HepG2 (cell line): ENCODE measurements at regions not wholly inside any gene's neighbourhood (a gene's known extent, or its start where the extent isn't known, plus 50 kb on each side); places are given as distances from the start of the nearest gene placed in this dataset.

Source experiments
- CHD4 ChIP-seq: fragments of 200-600 bp; sonication (generic); IDR thresholded peaks from 2 replicates; pipeline ENCODE4 v1.7.0; 2017; ENCODE audit warnings: mild to moderate bottlenecking, low read length, borderline replicate concordance
- DNMT3B ChIP-seq: conservative IDR thresholded peaks from 2 replicates; pipeline ENCODE4 v1.6.1; 2016; ENCODE audit warnings: missing biosample characterization, control low read depth
- HIVEP1 ChIP-seq: sonication (generic); formaldehyde crosslinking; IDR thresholded peaks from 2 replicates; pipeline ENCODE4 v1.4.0; 2020; ENCODE audit warnings: mild to moderate bottlenecking, missing genetic modification reagents
- RELA ChIP-seq: sonication (generic); formaldehyde crosslinking; IDR thresholded peaks from 2 replicates; pipeline ENCODE4 v1.4.0; 2020; ENCODE audit warnings: missing genetic modification reagents
- ZFP1 ChIP-seq: IDR thresholded peaks from 2 replicates; pipeline ENCODE4 v1.6.1; 2016
- ZNF432 ChIP-seq: sonication (generic); formaldehyde crosslinking; IDR thresholded peaks from 2 replicates; pipeline ENCODE4 v1.5.0; 2020; ENCODE audit warnings: missing genetic modification reagents, mild to moderate bottlenecking, borderline replicate concordance
- ZNF619 ChIP-seq: sonication (generic); formaldehyde crosslinking; IDR thresholded peaks from 2 replicates; pipeline ENCODE4 v1.4.0; 2020; ENCODE audit warnings: mild to moderate bottlenecking, missing genetic modification reagents
- ZNF674 ChIP-seq: sonication (generic); formaldehyde crosslinking; IDR thresholded peaks from 2 replicates; pipeline ENCODE4 v1.5.0; 2020; ENCODE audit warnings: low read depth, mild to moderate bottlenecking, missing genetic modification reagents
- ZNF891 ChIP-seq: sonication (generic); formaldehyde crosslinking; IDR thresholded peaks from 2 replicates; pipeline ENCODE4 v1.5.0; 2020; ENCODE audit warnings: mild to moderate bottlenecking, missing genetic modification reagents
- TF ChIP-seq, protein P1 (sequence below): sonication (generic); formaldehyde crosslinking; IDR thresholded peaks from 2 replicates; pipeline ENCODE4 v1.5.1; 2020; ENCODE audit warnings: mild to moderate bottlenecking, missing genetic modification reagents, borderline replicate concordance
- TF ChIP-seq, protein P2 (sequence below): IDR thresholded peaks from 2 replicates; pipeline ENCODE4 v1.6.1; 2012; ENCODE audit warnings: low read length, improper control_type of control experiment
- TF ChIP-seq, protein P3 (sequence below): sonication (generic); formaldehyde crosslinking; IDR thresholded peaks from 2 replicates; pipeline ENCODE4 v1.8.1; 2023; ENCODE audit warnings: mild to moderate bottlenecking, missing genetic modification reagents
- TF ChIP-seq, protein P4 (sequence below): sonication (generic); formaldehyde crosslinking; conservative IDR thresholded peaks from 2 replicates; pipeline ENCODE4 v1.4.0; 2020; ENCODE audit warnings: mild to moderate bottlenecking, missing genetic modification reagents, moderate library complexity
- TF ChIP-seq, protein P5 (sequence below): sonication (generic); formaldehyde crosslinking; IDR thresholded peaks from 2 replicates; pipeline ENCODE4 v1.8.0; 2022; ENCODE audit warnings: missing genetic modification reagents, mild to moderate bottlenecking, inconsistent platforms, borderline replicate concordance

DNA sequence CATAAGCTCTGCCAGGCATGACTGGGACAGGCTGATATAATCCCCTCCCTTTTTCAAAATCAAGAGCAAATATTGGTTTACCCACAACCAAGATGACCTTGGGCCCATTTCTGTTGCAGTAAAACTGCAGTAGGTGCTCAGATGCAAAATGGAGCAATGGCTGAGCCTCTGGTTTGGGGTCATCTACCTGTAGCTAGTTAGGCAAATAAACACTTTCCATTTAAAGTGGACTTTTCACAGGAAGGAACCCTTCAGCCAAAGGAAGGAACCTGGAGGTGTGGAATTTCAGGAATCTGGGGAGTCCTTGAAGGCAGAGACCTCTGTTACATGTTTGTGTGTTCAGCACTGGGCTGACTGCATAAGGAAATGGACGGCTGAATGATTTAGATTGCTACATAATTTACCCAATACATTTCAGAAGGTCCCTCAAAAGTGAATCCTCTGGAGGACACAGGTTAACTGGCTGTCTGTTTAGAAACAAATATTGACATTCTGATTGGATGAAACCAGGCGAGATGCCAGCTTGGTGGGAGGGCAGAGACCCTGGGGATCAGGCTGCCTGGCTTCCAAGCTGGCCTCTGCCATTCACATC, 170.1 kb upstream of the ZNF618 start (continued):
- TF ChIP-seq, protein P1, sequence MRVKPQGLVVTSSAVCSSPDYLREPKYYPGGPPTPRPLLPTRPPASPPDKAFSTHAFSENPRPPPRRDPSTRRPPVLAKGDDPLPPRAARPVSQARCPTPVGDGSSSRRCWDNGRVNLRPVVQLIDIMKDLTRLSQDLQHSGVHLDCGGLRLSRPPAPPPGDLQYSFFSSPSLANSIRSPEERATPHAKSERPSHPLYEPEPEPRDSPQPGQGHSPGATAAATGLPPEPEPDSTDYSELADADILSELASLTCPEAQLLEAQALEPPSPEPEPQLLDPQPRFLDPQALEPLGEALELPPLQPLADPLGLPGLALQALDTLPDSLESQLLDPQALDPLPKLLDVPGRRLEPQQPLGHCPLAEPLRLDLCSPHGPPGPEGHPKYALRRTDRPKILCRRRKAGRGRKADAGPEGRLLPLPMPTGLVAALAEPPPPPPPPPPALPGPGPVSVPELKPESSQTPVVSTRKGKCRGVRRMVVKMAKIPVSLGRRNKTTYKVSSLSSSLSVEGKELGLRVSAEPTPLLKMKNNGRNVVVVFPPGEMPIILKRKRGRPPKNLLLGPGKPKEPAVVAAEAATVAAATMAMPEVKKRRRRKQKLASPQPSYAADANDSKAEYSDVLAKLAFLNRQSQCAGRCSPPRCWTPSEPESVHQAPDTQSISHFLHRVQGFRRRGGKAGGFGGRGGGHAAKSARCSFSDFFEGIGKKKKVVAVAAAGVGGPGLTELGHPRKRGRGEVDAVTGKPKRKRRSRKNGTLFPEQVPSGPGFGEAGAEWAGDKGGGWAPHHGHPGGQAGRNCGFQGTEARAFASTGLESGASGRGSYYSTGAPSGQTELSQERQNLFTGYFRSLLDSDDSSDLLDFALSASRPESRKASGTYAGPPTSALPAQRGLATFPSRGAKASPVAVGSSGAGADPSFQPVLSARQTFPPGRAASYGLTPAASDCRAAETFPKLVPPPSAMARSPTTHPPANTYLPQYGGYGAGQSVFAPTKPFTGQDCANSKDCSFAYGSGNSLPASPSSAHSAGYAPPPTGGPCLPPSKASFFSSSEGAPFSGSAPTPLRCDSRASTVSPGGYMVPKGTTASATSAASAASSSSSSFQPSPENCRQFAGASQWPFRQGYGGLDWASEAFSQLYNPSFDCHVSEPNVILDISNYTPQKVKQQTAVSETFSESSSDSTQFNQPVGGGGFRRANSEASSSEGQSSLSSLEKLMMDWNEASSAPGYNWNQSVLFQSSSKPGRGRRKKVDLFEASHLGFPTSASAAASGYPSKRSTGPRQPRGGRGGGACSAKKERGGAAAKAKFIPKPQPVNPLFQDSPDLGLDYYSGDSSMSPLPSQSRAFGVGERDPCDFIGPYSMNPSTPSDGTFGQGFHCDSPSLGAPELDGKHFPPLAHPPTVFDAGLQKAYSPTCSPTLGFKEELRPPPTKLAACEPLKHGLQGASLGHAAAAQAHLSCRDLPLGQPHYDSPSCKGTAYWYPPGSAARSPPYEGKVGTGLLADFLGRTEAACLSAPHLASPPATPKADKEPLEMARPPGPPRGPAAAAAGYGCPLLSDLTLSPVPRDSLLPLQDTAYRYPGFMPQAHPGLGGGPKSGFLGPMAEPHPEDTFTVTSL (CRISPR knock-in tag) = peak; percentile 52; the same call in 1 of the 2 replicates
- TF ChIP-seq HIVEP1 (CRISPR knock-in tag) = no peak
- no peak for TF ChIP-seq ZNF674
- TF ChIP-seq, protein P2, sequence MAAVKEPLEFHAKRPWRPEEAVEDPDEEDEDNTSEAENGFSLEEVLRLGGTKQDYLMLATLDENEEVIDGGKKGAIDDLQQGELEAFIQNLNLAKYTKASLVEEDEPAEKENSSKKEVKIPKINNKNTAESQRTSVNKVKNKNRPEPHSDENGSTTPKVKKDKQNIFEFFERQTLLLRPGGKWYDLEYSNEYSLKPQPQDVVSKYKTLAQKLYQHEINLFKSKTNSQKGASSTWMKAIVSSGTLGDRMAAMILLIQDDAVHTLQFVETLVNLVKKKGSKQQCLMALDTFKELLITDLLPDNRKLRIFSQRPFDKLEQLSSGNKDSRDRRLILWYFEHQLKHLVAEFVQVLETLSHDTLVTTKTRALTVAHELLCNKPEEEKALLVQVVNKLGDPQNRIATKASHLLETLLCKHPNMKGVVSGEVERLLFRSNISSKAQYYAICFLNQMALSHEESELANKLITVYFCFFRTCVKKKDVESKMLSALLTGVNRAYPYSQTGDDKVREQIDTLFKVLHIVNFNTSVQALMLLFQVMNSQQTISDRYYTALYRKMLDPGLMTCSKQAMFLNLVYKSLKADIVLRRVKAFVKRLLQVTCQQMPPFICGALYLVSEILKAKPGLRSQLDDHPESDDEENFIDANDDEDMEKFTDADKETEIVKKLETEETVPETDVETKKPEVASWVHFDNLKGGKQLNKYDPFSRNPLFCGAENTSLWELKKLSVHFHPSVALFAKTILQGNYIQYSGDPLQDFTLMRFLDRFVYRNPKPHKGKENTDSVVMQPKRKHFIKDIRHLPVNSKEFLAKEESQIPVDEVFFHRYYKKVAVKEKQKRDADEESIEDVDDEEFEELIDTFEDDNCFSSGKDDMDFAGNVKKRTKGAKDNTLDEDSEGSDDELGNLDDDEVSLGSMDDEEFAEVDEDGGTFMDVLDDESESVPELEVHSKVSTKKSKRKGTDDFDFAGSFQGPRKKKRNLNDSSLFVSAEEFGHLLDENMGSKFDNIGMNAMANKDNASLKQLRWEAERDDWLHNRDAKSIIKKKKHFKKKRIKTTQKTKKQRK = no peak
- TF ChIP-seq, protein P3, sequence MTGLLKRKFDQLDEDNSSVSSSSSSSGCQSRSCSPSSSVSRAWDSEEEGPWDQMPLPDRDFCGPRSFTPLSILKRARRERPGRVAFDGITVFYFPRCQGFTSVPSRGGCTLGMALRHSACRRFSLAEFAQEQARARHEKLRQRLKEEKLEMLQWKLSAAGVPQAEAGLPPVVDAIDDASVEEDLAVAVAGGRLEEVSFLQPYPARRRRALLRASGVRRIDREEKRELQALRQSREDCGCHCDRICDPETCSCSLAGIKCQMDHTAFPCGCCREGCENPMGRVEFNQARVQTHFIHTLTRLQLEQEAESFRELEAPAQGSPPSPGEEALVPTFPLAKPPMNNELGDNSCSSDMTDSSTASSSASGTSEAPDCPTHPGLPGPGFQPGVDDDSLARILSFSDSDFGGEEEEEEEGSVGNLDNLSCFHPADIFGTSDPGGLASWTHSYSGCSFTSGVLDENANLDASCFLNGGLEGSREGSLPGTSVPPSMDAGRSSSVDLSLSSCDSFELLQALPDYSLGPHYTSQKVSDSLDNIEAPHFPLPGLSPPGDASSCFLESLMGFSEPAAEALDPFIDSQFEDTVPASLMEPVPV (CRISPR knock-in tag) = no peak
- no peak for TF ChIP-seq ZNF432
- no peak for TF ChIP-seq ZNF619 (CRISPR knock-in tag)
- TF ChIP-seq, protein P4, sequence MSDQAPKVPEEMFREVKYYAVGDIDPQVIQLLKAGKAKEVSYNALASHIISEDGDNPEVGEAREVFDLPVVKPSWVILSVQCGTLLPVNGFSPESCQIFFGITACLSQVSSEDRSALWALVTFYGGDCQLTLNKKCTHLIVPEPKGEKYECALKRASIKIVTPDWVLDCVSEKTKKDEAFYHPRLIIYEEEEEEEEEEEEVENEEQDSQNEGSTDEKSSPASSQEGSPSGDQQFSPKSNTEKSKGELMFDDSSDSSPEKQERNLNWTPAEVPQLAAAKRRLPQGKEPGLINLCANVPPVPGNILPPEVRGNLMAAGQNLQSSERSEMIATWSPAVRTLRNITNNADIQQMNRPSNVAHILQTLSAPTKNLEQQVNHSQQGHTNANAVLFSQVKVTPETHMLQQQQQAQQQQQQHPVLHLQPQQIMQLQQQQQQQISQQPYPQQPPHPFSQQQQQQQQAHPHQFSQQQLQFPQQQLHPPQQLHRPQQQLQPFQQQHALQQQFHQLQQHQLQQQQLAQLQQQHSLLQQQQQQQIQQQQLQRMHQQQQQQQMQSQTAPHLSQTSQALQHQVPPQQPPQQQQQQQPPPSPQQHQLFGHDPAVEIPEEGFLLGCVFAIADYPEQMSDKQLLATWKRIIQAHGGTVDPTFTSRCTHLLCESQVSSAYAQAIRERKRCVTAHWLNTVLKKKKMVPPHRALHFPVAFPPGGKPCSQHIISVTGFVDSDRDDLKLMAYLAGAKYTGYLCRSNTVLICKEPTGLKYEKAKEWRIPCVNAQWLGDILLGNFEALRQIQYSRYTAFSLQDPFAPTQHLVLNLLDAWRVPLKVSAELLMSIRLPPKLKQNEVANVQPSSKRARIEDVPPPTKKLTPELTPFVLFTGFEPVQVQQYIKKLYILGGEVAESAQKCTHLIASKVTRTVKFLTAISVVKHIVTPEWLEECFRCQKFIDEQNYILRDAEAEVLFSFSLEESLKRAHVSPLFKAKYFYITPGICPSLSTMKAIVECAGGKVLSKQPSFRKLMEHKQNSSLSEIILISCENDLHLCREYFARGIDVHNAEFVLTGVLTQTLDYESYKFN = peak; percentile 79
- TF ChIP-seq RELA (CRISPR knock-in tag) = no peak
- no peak for TF ChIP-seq DNMT3B
- peak; percentile 75; the same call in 1 of the 2 replicates for TF ChIP-seq CHD4
- TF ChIP-seq, protein P5, sequence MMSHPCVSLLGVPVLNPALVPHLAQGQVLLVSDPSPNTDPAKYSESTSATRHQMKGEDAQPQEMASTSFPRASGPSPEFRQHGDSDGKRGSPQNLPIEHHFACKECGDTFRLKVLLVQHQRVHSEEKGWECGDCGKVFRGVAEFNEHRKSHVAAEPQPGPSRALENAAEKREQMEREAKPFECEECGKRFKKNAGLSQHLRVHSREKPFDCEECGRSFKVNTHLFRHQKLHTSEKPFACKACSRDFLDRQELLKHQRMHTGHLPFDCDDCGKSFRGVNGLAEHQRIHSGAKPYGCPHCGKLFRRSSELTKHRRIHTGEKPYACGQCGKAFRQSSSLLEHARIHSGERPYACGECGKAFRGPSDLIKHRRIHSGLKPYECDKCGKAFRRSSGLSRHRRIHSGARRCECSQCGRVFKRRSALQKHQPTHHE (CRISPR knock-in tag) = no peak
- no peak for TF ChIP-seq ZNF891 (CRISPR knock-in tag)
- no peak for TF ChIP-seq ZFP1 (CRISPR knock-in tag)
